Lower leg skin (tissue), 3 donors: ENCODE measurements at regions not wholly inside any gene's neighbourhood (a gene's known extent, or its start where the extent isn't known, plus 50 kb on each side); places are given as distances from the start of the nearest gene placed in this dataset.

ENCODE experiments used
- CTCF ChIP-seq, 3 donors: fragments of 450-650 bp; IDR thresholded peaks; one replicate each; pipeline ENCODE4 v1.5.1; 2016; ENCODE audit warnings: antibody characterized with exemption in 3 of 3, mild to moderate bottlenecking in 3 of 3, moderate library complexity in 2 of 3
- POLR2A ChIP-seq, 2 donors: fragments of 450-650 bp; IDR thresholded peaks; one replicate each; pipeline ENCODE4 v1.6.1; 2016 to 2017; ENCODE audit warnings: antibody characterized with exemption in 2 of 2, mild to moderate bottlenecking in 1 of 2, moderate library complexity in 1 of 2

DNA sequence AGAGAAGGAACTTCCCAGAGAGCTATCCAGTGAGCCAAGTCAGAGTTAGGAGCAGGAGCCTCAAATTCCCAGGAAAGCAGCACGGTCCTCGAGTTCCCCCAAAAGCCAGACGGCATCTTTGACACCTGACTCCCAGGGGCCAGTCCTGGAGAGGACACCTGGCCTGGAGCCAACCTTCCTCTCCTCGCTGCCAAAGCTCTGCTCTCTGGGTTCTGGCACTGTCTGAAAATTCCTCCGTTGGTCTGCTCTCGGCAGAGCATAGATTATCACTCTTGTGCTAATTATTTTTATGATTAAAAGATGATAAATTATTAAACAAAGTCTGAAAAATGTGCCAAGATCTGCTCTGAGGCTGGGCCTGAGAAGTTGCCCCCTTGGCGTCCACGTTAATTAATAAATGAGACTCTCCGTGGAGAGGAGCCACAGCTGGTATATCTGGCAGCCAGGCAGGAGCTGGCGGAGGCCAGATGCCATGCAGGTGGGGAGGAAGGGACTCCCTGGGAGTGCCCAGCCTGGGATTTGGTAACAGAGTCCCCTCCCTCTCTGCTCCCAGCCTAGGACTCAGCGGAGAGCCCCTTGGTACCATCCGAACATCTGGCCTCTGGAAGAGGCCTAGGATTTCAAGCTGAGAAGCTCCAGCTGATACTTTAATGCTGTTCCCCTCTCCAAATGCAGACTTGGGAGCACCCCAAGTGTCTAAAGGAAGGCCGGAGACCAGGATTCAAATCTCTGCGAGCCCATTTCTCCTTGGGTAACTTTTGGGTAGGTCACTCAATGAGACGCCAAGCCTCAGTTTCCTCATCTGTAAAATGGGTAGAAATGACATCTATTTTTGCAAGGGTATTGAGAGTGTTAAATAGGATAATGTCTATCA lies 163.7 kb upstream of the POU3F1 start:
- no peak for TF ChIP-seq POLR2A (IDR thresholded peaks at IDR 0.05)
- TF ChIP-seq CTCF (IDR thresholded peaks at IDR 0.05), result no peak
